ENCODE measurements at regions not wholly inside any gene's neighbourhood (a gene's known extent, or its start where the extent isn't known, plus 50 kb on each side); places are given as distances from the start of the nearest gene placed in this dataset.

GRCh38 chr2:240216167-240216566, 75.7 kb upstream of the OTOS start:
- TF ChIP-seq CTCF (conservative IDR thresholded peaks at IDR 0.05) (no peak), ZFX (IDR thresholded peaks at IDR 0.05) (no peak)

Measured in C4-2B (cell line).